Endothelial cell of umbilical vein (primary cell): ENCODE measurements at regions not wholly inside any gene's neighbourhood (a gene's known extent, or its start where the extent isn't known, plus 50 kb on each side); places are given as distances from the start of the nearest gene placed in this dataset.

Experiments used
- BruUV-seq: library from RNA; stranded (reverse); fragments of 400-500 nt; replicated peaks from 2 replicates; lab custom pipeline; 2021; lab: Mats Ljungman, UMichigan
- CTCF ChIA-PET: fragments of 300-600, 350-600 bp; sonication (Branson Sonifier 250); formaldehyde crosslinking; loops from one replicate; lab custom pipeline; 2021; ENCODE audit warnings: antibody characterized with exemption, inconsistent platforms; lab: Charles Lee
- POLR2A ChIA-PET: fragments of 300-600, 350-600 bp; sonication (Branson Sonifier 250); formaldehyde crosslinking; loops from one replicate; lab custom pipeline; 2021; ENCODE audit warnings: antibody characterized with exemption, inconsistent platforms; lab: Charles Lee
- DNase-seq: peaks from one replicate; pipeline ENCODE4 v3.0.0-alpha.2; 2011; ENCODE audit warnings: low read depth, low spot score
- FAIRE-seq: peaks from 2 replicates; lab custom pipeline; 2011; peaks lifted over from hg19 to GRCh38; lab: Jason Lieb, UNC
- H2AFZ ChIP-seq: 2 replicates; pipeline ENCODE4 v1.6.0; 2012; ENCODE audit warnings: low read depth, low read length, control low read depth, inconsistent platforms
- H3K27ac ChIP-seq: 2 replicates; pipeline ENCODE4 v1.5.1; 2011; ENCODE audit warnings: low read depth, mild to moderate bottlenecking, control low read depth, low read length, moderate library complexity; ENCODE audit not compliant: insufficient read depth
- H3K27me3 ChIP-seq, 2 experiments: 2 replicates each; pipeline versions ENCODE4 v1.6.0 to v1.6.1; 2011; ENCODE audit warnings: low read length in 2 of 2, mixed read lengths in 1 of 2; ENCODE audit not compliant: control insufficient read depth in 2 of 2, insufficient read depth in 2 of 2
- H3K36me3 ChIP-seq, 2 experiments: 2 replicates in 1 of 2; 3 replicates in 1 of 2; pipeline ENCODE4 v1.5.1; 2011; ENCODE audit warnings: low read length in 2 of 2, mild to moderate bottlenecking in 1 of 2, moderate library complexity in 1 of 2; ENCODE audit not compliant: control insufficient read depth in 2 of 2, insufficient read depth in 2 of 2; ENCODE audit errors: extremely low read depth in 1 of 2
- H3K4me1 ChIP-seq: 3 replicates; pipeline ENCODE4 v1.5.1; 2011; ENCODE audit warnings: mild to moderate bottlenecking, low read length; ENCODE audit not compliant: control insufficient read depth, insufficient read depth; ENCODE audit errors: extremely low read depth
- H3K4me2 ChIP-seq: 2 replicates; pipeline ENCODE4 v1.6.1; 2011; ENCODE audit warnings: low read length, control low read depth, mixed read lengths; ENCODE audit not compliant: insufficient read depth
- H3K4me3 ChIP-seq, 3 experiments: fragments of 200-600 bp in 1 of 3; sonication (generic), shearing (Covaris generic) in 1 of 3; replicated peaks in 1 of 3; 2 replicates each; pipeline ENCODE4 v1.5.1; 2011 to 2016; ENCODE audit warnings: control low read depth in 3 of 3, low read length in 3 of 3, mild to moderate bottlenecking in 2 of 3, inconsistent platforms in 1 of 3, low read depth in 1 of 3, moderate library complexity in 1 of 3; ENCODE audit not compliant: insufficient read depth in 1 of 3
- H3K79me2 ChIP-seq: 2 replicates; pipeline ENCODE4 v1.6.0; 2012; ENCODE audit warnings: low read length, inconsistent platforms; ENCODE audit not compliant: control insufficient read depth, insufficient read depth
- H3K9ac ChIP-seq: replicated peaks from 2 replicates; pipeline ENCODE3; 2011; ENCODE audit warnings: low read length, control low read depth; ENCODE audit not compliant: insufficient read depth; ENCODE audit errors: extremely low read depth
- H3K9me1 ChIP-seq: replicated peaks from 3 replicates; pipeline ENCODE4 v1.6.0; 2011; ENCODE audit warnings: mild to moderate bottlenecking, low read length; ENCODE audit not compliant: control insufficient read depth, insufficient read depth; ENCODE audit errors: extremely low read depth
- H3K9me3 ChIP-seq: replicated peaks from 2 replicates; pipeline ENCODE4 v1.5.1; 2012; ENCODE audit warnings: low read length, inconsistent platforms; ENCODE audit not compliant: control insufficient read depth, insufficient read depth
- H4K20me1 ChIP-seq: replicated peaks from 2 replicates; pipeline ENCODE3; 2011; ENCODE audit warnings: mild to moderate bottlenecking, low read length; ENCODE audit not compliant: control insufficient read depth, insufficient read depth; ENCODE audit errors: extremely low read depth
- CTCF ChIP-seq, 2 donors: IDR thresholded peaks; 1 replicate in 1 of 2; 2 replicates in 1 of 2; pipeline ENCODE4 v1.5.1; 2011; ENCODE audit warnings: low read length in 2 of 2, mild to moderate bottlenecking in 2 of 2, moderate library complexity in 2 of 2, control low read depth in 1 of 2, inconsistent platforms in 1 of 2, low read depth in 1 of 2; ENCODE audit not compliant: insufficient read depth in 1 of 2; ENCODE audit errors: extremely low read depth in 1 of 2
- EZH2 ChIP-seq: IDR thresholded peaks from 2 replicates; pipeline ENCODE4 v1.6.1; 2012; ENCODE audit warnings: borderline replicate concordance, low read depth, mild to moderate bottlenecking, moderate library complexity, low read length, inconsistent platforms; ENCODE audit not compliant: severe bottlenecking
- FOS ChIP-seq: IDR thresholded peaks from 2 replicates; pipeline ENCODE4 v1.6.1; 2011; ENCODE audit warnings: mild to moderate bottlenecking, low read length, moderate library complexity, borderline replicate concordance; ENCODE audit not compliant: insufficient read depth
- GATA2 ChIP-seq: IDR thresholded peaks from 2 replicates; pipeline ENCODE4 v1.7.0; 2011; ENCODE audit warnings: low read depth, mild to moderate bottlenecking, moderate library complexity, mixed read lengths, low read length; ENCODE audit not compliant: insufficient read length, insufficient read depth
- JUN ChIP-seq: IDR thresholded peaks from 2 replicates; pipeline ENCODE4 v1.6.1; 2011; ENCODE audit warnings: borderline replicate concordance, low read depth; ENCODE audit not compliant: insufficient read length, insufficient read depth
- MAX ChIP-seq: IDR thresholded peaks from 2 replicates; pipeline ENCODE4 v1.6.1; 2011; ENCODE audit not compliant: insufficient read depth, insufficient read length
- MYC ChIP-seq: IDR thresholded peaks from one replicate; pipeline ENCODE4 v1.6.1; 2011; ENCODE audit warnings: mild to moderate bottlenecking, low read depth, low read length
- POLR2A ChIP-seq: IDR thresholded peaks from 2 replicates; pipeline ENCODE4 v1.6.1; 2012; ENCODE audit warnings: low read depth, mild to moderate bottlenecking, control low read depth, low read length
- POLR2AphosphoS5 ChIP-seq: IDR thresholded peaks from 2 replicates; pipeline ENCODE4 v1.6.1; 2012; ENCODE audit warnings: low read depth, mild to moderate bottlenecking, control low read depth, low read length, moderate library complexity; ENCODE audit not compliant: insufficient read depth
- dilution Hi-C: fragments of 300-500 bp; cut with MboI; formaldehyde crosslinking; loops from one replicate; pipeline ENCODE4 v1.15.0; 2019; ENCODE audit warnings: low sequenced_read_pairs; ENCODE audit not compliant: extremely low pct_ligation_motif_present
- intact Hi-C: fragments of 100-400 bp; cut with micrococcal nuclease; formaldehyde crosslinking; loops from one replicate; pipeline ENCODE4 v1.10.0; 2022

- BruUV-seq = no TSS peak
- Histone ChIP-seq H3K27ac (no peak overlapping the region), H3K9me3 (no peaks in the 10 kb centered on the region), H3K4me3 (no peak overlapping the region), H3K27me3 (no peaks in the 10 kb centered on the region), H3K4me2 (no peak overlapping the region), H2AFZ (no peak overlapping the region), H3K36me3 (no peaks in the 10 kb centered on the region), H3K79me2 (no peaks in the 10 kb centered on the region), H3K4me1 (peaks cover 24% of the 10 kb centered on the region), H3K9ac (no peak overlapping the region), H4K20me1 (no peaks in the 10 kb centered on the region), H3K9me1 (no peaks in the 10 kb centered on the region)
- TF ChIP-seq FOS (no peak), MYC (no peak), EZH2 (no peak), CTCF (IDR thresholded peaks at IDR 0.05; ENCODE audit: extremely low read depth in 1 of 2, insufficient read depth in 1 of 2, low read depth in 1 of 2, low read length in 2 of 2) (no peak), POLR2A (no peak), POLR2AphosphoS5 (no peak), JUN (no peak), MAX (no peak), GATA2 (no peak)
- dilution Hi-C loops (no loop called here), intact Hi-C loops (no loop called here)
- POLR2A ChIA-PET = no interaction called here
- CTCF ChIA-PET = interaction anchor here (1.9 kb wide), 1 partner anchor 19 kb away, joined by 4 read pairs; no protein-coding TSS in a partner anchor
- DNase-seq (no peak), FAIRE-seq (no peak)
Measured at GRCh38 chr15:47442371-47442770, 274.9 kb upstream of the SEMA6D start.
